Liver (tissue), 2 donors: ENCODE measurements at regions not wholly inside any gene's neighbourhood (a gene's known extent, or its start where the extent isn't known, plus 50 kb on each side); places are given as distances from the start of the nearest gene placed in this dataset.

Source experiments
- CTCF ChIP-seq: fragments of 150-350 bp; IDR thresholded peaks from 2 replicates; pipeline ENCODE4 v1.5.1; 2017; ENCODE audit warnings: improper control_type of control experiment, low read depth, low read length; ENCODE audit not compliant: missing input control
- REST ChIP-seq: IDR thresholded peaks from 2 replicates; pipeline ENCODE4 v1.6.1; 2016; ENCODE audit warnings: antibody characterized with exemption, mild to moderate bottlenecking
- donor health status: healthy.

GRCh38 chr3:103787879-103788278 lies 1353.1 kb downstream of the ZPLD1 start:
- TF ChIP-seq CTCF: no peak
- TF ChIP-seq REST: no peak
